A673 (cell line): ENCODE measurements at regions not wholly inside any gene's neighbourhood (a gene's known extent, or its start where the extent isn't known, plus 50 kb on each side); places are given as distances from the start of the nearest gene placed in this dataset.

Experiments used
- BruUV-seq: library from RNA; stranded (reverse); fragments of 400-500 nt; replicated peaks from 2 replicates; lab custom pipeline; 2021; lab: Mats Ljungman, UMichigan
- CTCF ChIA-PET: fragments of 300-600 bp; sonication (Branson Sonifier 250); formaldehyde crosslinking; loops from one replicate; lab custom pipeline; 2022; ENCODE audit warnings: antibody characterized with exemption; lab: Charles Lee
- POLR2A ChIA-PET: fragments of 300-600 bp; sonication (Branson Sonifier 250); formaldehyde crosslinking; loops from one replicate; lab custom pipeline; 2022; ENCODE audit warnings: antibody characterized with exemption; ENCODE audit not compliant: low non-redundant PET; lab: Charles Lee
- DNase-seq: peaks from one replicate; pipeline ENCODE4 v3.0.0-alpha.2; 2015; ENCODE audit warnings: low spot score
- H3K27ac ChIP-seq: fragments of 200-600 bp; sonication (generic); 2 replicates; pipeline ENCODE4 v1.5.1; 2016; ENCODE audit warnings: mixed run types, low read depth, mild to moderate bottlenecking, mixed read lengths, antibody characterized with exemption, low read length; ENCODE audit not compliant: poor library complexity, severe bottlenecking
- H3K27me3 ChIP-seq: fragments of 200-600 bp; sonication (generic); replicated peaks from 2 replicates; pipeline ENCODE4 v1.6.1; 2017; ENCODE audit warnings: mixed run types, low read depth, mild to moderate bottlenecking, mixed read lengths, antibody characterized with exemption, low read length; ENCODE audit not compliant: insufficient read depth, poor library complexity
- H3K36me3 ChIP-seq: fragments of 200-600 bp; sonication (generic); 2 replicates; pipeline ENCODE4 v1.6.1; 2016; ENCODE audit warnings: mixed run types, mild to moderate bottlenecking, mixed read lengths, antibody characterized with exemption, low read length; ENCODE audit not compliant: insufficient read depth, poor library complexity, severe bottlenecking
- H3K4me1 ChIP-seq: fragments of 200-600 bp; sonication (generic); 2 replicates; pipeline ENCODE4 v1.6.1; 2017; ENCODE audit warnings: mixed run types, mild to moderate bottlenecking, mixed read lengths, antibody characterized with exemption, low read length; ENCODE audit not compliant: insufficient read depth, poor library complexity, severe bottlenecking
- H3K4me3 ChIP-seq: fragments of 200-600 bp; sonication (generic); 2 replicates; pipeline ENCODE4 v1.5.1; 2016; ENCODE audit warnings: low read depth, mixed run types, mild to moderate bottlenecking, mixed read lengths, low read length; ENCODE audit not compliant: poor library complexity, severe bottlenecking
- H3K9me3 ChIP-seq: fragments of 200-600 bp; sonication (generic); 2 replicates; pipeline ENCODE4 v1.6.1; 2016; ENCODE audit warnings: mixed run types, low read depth, mild to moderate bottlenecking, mixed read lengths, antibody characterized with exemption, low read length; ENCODE audit not compliant: poor library complexity, severe bottlenecking
- EZH2 ChIP-seq: fragments of 200-600 bp; sonication (generic); IDR thresholded peaks from 2 replicates; pipeline ENCODE4 v1.6.1; 2017; ENCODE audit warnings: borderline replicate concordance, low read depth, mild to moderate bottlenecking, mixed read lengths, antibody characterized with exemption, low read length; ENCODE audit not compliant: poor library complexity, severe bottlenecking
- intact Hi-C: fragments of 100-400 bp; cut with micrococcal nuclease; formaldehyde crosslinking; loops from one replicate; pipeline ENCODE4 v1.10.0; 2022; ENCODE audit not compliant: unreplicated experiment
- TF ChIP-seq, protein P1 (sequence below): fragments of 300-800, 200-600 bp; sonication (generic); conservative IDR thresholded peaks from 2 replicates; pipeline ENCODE4 v1.5.1; 2017; ENCODE audit warnings: low read depth, mild to moderate bottlenecking, antibody characterized with exemption, low read length, moderate library complexity, mixed read lengths

DNA sequence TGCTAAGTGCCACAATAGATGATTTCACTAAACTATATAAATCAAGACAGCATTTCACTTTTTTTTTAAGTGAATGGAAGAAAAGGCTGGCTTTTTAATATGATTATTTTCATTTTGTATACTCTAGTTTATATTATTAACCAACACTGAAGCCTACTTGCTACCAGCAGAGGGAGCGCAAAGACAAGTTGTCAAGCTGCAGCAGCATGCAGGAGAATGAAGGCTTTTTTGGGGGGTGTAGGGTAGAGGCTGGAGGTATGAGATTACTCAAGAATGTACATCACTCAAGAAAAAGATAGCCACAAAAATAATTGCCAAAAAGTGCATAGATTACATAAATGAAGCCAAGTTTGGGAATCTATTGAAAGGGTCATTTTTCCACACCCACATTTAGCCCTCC is 519.5 kb downstream of the FGF13 start:
- no peak overlapping the region for H3K27ac ChIP-seq
- no peaks in the 10 kb centered on the region for H3K4me1 ChIP-seq
- no peak for TF ChIP-seq EZH2
- TF ChIP-seq, protein P1, sequence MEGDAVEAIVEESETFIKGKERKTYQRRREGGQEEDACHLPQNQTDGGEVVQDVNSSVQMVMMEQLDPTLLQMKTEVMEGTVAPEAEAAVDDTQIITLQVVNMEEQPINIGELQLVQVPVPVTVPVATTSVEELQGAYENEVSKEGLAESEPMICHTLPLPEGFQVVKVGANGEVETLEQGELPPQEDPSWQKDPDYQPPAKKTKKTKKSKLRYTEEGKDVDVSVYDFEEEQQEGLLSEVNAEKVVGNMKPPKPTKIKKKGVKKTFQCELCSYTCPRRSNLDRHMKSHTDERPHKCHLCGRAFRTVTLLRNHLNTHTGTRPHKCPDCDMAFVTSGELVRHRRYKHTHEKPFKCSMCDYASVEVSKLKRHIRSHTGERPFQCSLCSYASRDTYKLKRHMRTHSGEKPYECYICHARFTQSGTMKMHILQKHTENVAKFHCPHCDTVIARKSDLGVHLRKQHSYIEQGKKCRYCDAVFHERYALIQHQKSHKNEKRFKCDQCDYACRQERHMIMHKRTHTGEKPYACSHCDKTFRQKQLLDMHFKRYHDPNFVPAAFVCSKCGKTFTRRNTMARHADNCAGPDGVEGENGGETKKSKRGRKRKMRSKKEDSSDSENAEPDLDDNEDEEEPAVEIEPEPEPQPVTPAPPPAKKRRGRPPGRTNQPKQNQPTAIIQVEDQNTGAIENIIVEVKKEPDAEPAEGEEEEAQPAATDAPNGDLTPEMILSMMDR: peak; percentile 72
- no peak overlapping the region for H3K4me3 ChIP-seq
- ChIA-PET CTCF (interaction anchor here (0.5 kb wide), 1 partner anchor 1859 kb away, joined by 4 read pairs; no protein-coding TSS in a partner anchor), POLR2A (no interaction called here)
- no peaks in the 10 kb centered on the region for H3K9me3 ChIP-seq
- intact Hi-C loops: loop anchor here (1.0 to 10.0 kb wide), 2 partner anchors 553 to 1373 kb away; no protein-coding TSS in a partner anchor
- no peaks in the 10 kb centered on the region for H3K36me3 ChIP-seq
- BruUV-seq: no TSS peak
- H3K27me3 ChIP-seq: no peaks in the 10 kb centered on the region
- DNase-seq: peak; percentile 70

DNA sequence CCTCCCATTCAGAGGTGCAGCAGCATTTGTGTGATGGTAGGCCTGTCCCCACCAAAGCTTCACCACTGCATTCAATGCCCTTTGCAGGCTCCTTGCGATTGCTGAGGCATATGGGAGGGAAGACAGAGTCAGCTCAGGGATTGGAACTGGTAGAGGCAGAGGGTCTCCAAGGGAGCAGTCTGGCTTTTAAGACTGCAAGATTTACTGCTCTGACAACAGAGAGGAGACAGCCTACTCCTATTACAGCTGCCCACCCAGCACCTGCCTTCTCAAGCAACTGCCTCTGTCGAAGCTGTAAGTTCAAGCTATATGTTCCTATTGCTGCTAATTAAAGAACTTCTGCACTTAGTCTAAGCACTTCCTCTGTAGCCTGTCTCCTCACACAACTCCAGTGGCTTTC is 481.8 kb downstream of the FGF13 start:
- ChIA-PET CTCF (no interaction called here), POLR2A (no interaction called here)
- H3K4me3 ChIP-seq: no peak overlapping the region
- no peaks in the 10 kb centered on the region for H3K27me3 ChIP-seq
- no peaks in the 10 kb centered on the region for H3K9me3 ChIP-seq
- no peaks in the 10 kb centered on the region for H3K36me3 ChIP-seq
- H3K4me1 ChIP-seq: no peaks in the 10 kb centered on the region
- intact Hi-C loops: no loop called here
- BruUV-seq: no TSS peak
- H3K27ac ChIP-seq: no peak overlapping the region
- TF ChIP-seq, protein P1: no peak
- TF ChIP-seq EZH2: no peak
- no peak for DNase-seq

DNA sequence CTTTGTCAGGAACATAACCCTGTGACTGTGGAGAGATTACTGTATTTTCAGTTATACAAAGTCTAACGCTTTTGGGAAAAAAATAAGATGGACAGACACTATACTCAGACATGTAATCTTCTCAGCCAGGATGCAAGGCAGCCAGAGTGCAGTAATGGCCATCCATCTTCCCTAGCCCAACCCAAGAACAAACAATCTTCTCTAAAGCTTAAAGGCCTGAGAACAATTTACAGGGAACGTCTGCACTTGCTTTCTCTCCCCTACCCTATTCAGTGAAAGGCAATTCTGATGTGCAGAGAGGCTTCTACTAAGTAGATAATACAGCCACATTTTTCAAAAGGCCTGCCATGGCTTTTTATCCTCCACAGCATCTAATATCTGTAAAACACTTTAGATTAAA is 471.3 kb downstream of the FGF13 start:
- CTCF ChIA-PET: no interaction called here

More for the DNA sequence above, 471.3 kb downstream of the FGF13 start:
- intact Hi-C loops: no loop called here
- DNase-seq: no peak
- Histone ChIP-seq H3K27ac (no peak overlapping the region), H3K9me3 (no peaks in the 10 kb centered on the region), H3K27me3 (no peaks in the 10 kb centered on the region), H3K4me1 (no peaks in the 10 kb centered on the region), H3K36me3 (no peaks in the 10 kb centered on the region), H3K4me3 (no peak overlapping the region)
- no peak for TF ChIP-seq EZH2
- TF ChIP-seq, protein P1: no peak
- BruUV-seq: no TSS peak
- POLR2A ChIA-PET: no interaction called here
